ENCODE measurements at regions not wholly inside any gene's neighbourhood (a gene's known extent, or its start where the extent isn't known, plus 50 kb on each side); places are given as distances from the start of the nearest gene placed in this dataset.

GRCh38 chr2:56068746-56069145, 115.0 kb upstream of the CCDC85A start:
- Mint-ChIP-seq H3K36me3 (ENCODE audit: low read depth, unreplicated experiment) (no peaks in the 10 kb centered on the region), H3K4me1 (ENCODE audit: unreplicated experiment) (no peaks in the 10 kb centered on the region), H3K4me3 (ENCODE audit: unreplicated experiment) (no peak overlapping the region), H3K27ac (ENCODE audit: unreplicated experiment) (no peak overlapping the region), H3K27me3 (ENCODE audit: unreplicated experiment) (no peaks in the 10 kb centered on the region), H3K9me3 (ENCODE audit: unreplicated experiment) (no peaks in the 10 kb centered on the region)
- DNase-seq (ENCODE audit: low spot score) = no peak
- no peak for TF ChIP-seq CTCF (IDR thresholded peaks at IDR 0.05; ENCODE audit: unreplicated experiment)

- TF ChIP-seq CTCF (IDR thresholded peaks at IDR 0.05; ENCODE audit: unreplicated experiment) = peak; percentile 56
- no peaks in the 10 kb centered on the region for H3K36me3 Mint-ChIP-seq (ENCODE audit: low read depth, unreplicated experiment)
- H3K27me3 Mint-ChIP-seq (ENCODE audit: unreplicated experiment) = peaks cover 2% of the 10 kb centered on the region
- H3K27ac Mint-ChIP-seq (ENCODE audit: unreplicated experiment) = no peak overlapping the region
- H3K4me3 Mint-ChIP-seq (ENCODE audit: unreplicated experiment) = no peak overlapping the region
- no peaks in the 10 kb centered on the region for H3K9me3 Mint-ChIP-seq (ENCODE audit: unreplicated experiment)
- no peaks in the 10 kb centered on the region for H3K4me1 Mint-ChIP-seq (ENCODE audit: unreplicated experiment)
- DNase-seq (ENCODE audit: low spot score) = peak; percentile 58
Observed at GRCh38 chr2:56077359-56077915, 106.4 kb upstream of the CCDC85A start.

DNA sequence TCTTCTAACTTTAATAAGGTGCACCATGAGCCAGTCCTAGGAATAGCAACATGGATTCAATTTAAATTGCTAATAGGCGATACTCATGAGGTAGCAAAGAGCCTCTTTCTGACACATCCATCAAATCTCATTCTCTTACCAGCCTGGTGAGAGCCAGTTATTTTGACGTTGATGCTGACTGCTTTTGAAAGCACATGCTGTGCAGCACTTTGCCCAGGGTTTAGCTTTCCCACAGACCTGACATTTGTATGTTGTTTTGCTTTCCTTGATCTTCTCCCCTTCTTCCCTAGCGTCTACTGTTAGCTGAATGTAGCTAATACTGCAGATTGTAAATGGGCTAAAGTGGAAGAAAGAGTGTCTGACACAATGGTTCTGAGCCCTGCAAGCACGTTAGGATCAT, 101.1 kb upstream of the CCDC85A start:
- Mint-ChIP-seq H3K4me3 (ENCODE audit: unreplicated experiment) (no peak overlapping the region), H3K27ac (ENCODE audit: unreplicated experiment) (no peak overlapping the region), H3K27me3 (ENCODE audit: unreplicated experiment) (peaks cover 2% of the 10 kb centered on the region), H3K36me3 (ENCODE audit: low read depth, unreplicated experiment) (no peaks in the 10 kb centered on the region), H3K9me3 (ENCODE audit: unreplicated experiment) (no peaks in the 10 kb centered on the region), H3K4me1 (ENCODE audit: unreplicated experiment) (peaks cover 2% of the 10 kb centered on the region)
- no peak for DNase-seq (ENCODE audit: low spot score)
- TF ChIP-seq CTCF (IDR thresholded peaks at IDR 0.05; ENCODE audit: unreplicated experiment) = no peak

GRCh38 chr2:56084111-56084901, 99.5 kb upstream of the CCDC85A start:
- Mint-ChIP-seq H3K36me3 (ENCODE audit: low read depth, unreplicated experiment) (no peaks in the 10 kb centered on the region), H3K4me3 (ENCODE audit: unreplicated experiment) (no peak overlapping the region), H3K27ac (ENCODE audit: unreplicated experiment) (no peak overlapping the region), H3K27me3 (ENCODE audit: unreplicated experiment) (peaks cover 2% of the 10 kb centered on the region), H3K9me3 (ENCODE audit: unreplicated experiment) (no peaks in the 10 kb centered on the region), H3K4me1 (ENCODE audit: unreplicated experiment) (peaks cover 4% of the 10 kb centered on the region)
- no peak for TF ChIP-seq CTCF (IDR thresholded peaks at IDR 0.05; ENCODE audit: unreplicated experiment)
- DNase-seq (ENCODE audit: low spot score) = no peak

DNA sequence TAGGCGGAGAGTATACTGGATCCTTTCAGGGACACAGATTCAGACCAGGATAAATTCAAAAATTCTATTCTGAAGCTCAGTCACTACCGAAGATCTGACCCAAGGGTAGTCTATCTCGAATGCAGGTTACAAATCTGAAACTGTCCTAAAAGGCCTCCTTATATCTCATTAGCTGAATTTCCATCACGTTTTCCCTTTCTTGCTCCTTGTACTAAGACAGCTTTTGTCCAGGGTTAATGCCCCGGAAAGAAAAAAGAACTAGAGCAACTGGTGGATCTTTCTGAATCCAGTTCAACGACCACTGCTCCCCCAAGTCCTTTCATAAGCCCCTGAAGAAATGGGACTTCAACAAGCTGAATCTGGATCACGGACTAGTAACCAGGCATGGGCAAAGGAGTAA, 97.5 kb upstream of the CCDC85A start:
- Mint-ChIP-seq H3K27me3 (ENCODE audit: unreplicated experiment) (no peaks in the 10 kb centered on the region), H3K27ac (ENCODE audit: unreplicated experiment) (no peak overlapping the region), H3K36me3 (ENCODE audit: low read depth, unreplicated experiment) (no peaks in the 10 kb centered on the region), H3K9me3 (ENCODE audit: unreplicated experiment) (no peaks in the 10 kb centered on the region), H3K4me1 (ENCODE audit: unreplicated experiment) (peaks cover 7% of the 10 kb centered on the region), H3K4me3 (ENCODE audit: unreplicated experiment) (no peak overlapping the region)
- TF ChIP-seq CTCF (IDR thresholded peaks at IDR 0.05; ENCODE audit: unreplicated experiment) = no peak
- no peak for DNase-seq (ENCODE audit: low spot score)
